ENCODE measurements at regions not wholly inside any gene's neighbourhood (a gene's known extent, or its start where the extent isn't known, plus 50 kb on each side); places are given as distances from the start of the nearest gene placed in this dataset.

DNA sequence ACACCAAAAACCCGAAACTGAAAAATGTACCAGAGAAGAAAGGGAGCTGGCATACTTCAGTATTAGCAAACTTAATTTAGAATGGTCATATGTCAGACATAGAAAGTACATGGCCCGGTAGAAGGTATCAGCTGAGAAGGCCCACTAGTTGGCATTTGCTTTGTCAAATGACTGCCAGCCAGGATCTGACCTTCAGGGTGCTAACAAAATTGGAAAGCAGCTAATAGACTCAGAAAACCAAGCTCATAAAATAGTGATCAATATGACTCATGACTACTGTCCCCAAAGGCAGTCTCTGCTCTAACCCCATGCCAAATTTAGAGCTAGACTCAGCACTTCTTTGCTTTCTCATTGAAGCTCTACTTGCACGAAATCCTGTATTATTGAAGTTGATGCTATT, 342.7 kb downstream of the PDGFC start:
- H3K4me1 ChIP-seq = no peaks in the 10 kb centered on the region
- no peaks in the 10 kb centered on the region for H3K27me3 ChIP-seq
- no peak overlapping the region for H3K27ac ChIP-seq (replicated peaks in 1 of 4)
- no peaks in the 10 kb centered on the region for H3K36me3 ChIP-seq
- H3K9me3 ChIP-seq = no peaks in the 10 kb centered on the region
- DNase-seq (ENCODE audit: extremely low spot score) = no peak
- no peak overlapping the region for H3K4me3 ChIP-seq
- intact Hi-C loops (cut with DNase I) = no loop called here
- WGBS = 79% methylated on average over 3 of the region's 3 CpGs
- TF ChIP-seq POLR2A (IDR thresholded peaks at IDR 0.05; ENCODE audit: low read depth) (no peak), EP300 (IDR thresholded peaks at IDR 0.05) (no peak), POLR2AphosphoS5 (IDR thresholded peaks at IDR 0.05) (no peak)
- TF ChIP-seq, protein P1, sequence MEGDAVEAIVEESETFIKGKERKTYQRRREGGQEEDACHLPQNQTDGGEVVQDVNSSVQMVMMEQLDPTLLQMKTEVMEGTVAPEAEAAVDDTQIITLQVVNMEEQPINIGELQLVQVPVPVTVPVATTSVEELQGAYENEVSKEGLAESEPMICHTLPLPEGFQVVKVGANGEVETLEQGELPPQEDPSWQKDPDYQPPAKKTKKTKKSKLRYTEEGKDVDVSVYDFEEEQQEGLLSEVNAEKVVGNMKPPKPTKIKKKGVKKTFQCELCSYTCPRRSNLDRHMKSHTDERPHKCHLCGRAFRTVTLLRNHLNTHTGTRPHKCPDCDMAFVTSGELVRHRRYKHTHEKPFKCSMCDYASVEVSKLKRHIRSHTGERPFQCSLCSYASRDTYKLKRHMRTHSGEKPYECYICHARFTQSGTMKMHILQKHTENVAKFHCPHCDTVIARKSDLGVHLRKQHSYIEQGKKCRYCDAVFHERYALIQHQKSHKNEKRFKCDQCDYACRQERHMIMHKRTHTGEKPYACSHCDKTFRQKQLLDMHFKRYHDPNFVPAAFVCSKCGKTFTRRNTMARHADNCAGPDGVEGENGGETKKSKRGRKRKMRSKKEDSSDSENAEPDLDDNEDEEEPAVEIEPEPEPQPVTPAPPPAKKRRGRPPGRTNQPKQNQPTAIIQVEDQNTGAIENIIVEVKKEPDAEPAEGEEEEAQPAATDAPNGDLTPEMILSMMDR (IDR thresholded peaks at IDR 0.05) = no peak

DNA sequence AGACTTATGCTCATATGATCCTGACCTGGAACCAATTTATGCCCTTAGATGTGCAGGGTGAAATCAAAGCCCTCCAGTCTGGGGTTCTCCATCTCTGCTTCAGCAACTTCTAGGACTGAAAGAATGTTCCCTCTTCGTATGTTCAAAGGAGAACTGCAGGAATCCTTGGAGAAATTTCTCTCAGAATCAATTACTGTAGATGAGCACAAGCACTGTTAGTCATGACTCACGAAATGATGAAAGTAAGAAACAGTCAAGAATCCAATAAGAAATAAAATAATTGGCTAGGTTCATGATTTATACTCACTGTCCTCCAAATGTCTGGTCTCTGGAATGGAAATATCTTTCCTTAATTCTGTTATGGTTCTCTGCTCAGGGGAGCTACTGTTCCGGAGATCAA, 348.2 kb downstream of the PDGFC start:
- H3K4me1 ChIP-seq = no peaks in the 10 kb centered on the region
- H3K27ac ChIP-seq (replicated peaks in 1 of 4) = no peak overlapping the region
- TF ChIP-seq, protein P1 (IDR thresholded peaks at IDR 0.05) = no peak
- intact Hi-C loops (cut with DNase I) = no loop called here
- DNase-seq (ENCODE audit: extremely low spot score) = no peak
- no peaks in the 10 kb centered on the region for H3K36me3 ChIP-seq
- H3K4me3 ChIP-seq = no peak overlapping the region
- no peaks in the 10 kb centered on the region for H3K9me3 ChIP-seq
- 82% methylated on average over 3 of the region's 3 CpGs for WGBS
- no peaks in the 10 kb centered on the region for H3K27me3 ChIP-seq

- no peak for TF ChIP-seq EP300 (IDR thresholded peaks at IDR 0.05)
- TF ChIP-seq, protein P1 (IDR thresholded peaks at IDR 0.05) = no peak
- TF ChIP-seq POLR2A (IDR thresholded peaks at IDR 0.05; ENCODE audit: low read depth) = no peak
- TF ChIP-seq POLR2AphosphoS5 (IDR thresholded peaks at IDR 0.05) = no peak
- 91% methylated on average over 1 of the region's 1 CpG for WGBS
- Histone ChIP-seq H3K9me3 (no peaks in the 10 kb centered on the region), H3K27me3 (no peaks in the 10 kb centered on the region), H3K4me1 (peaks cover 0 to 2% (median 0%) of the 10 kb centered on the region in 4 donors), H3K36me3 (no peaks in the 10 kb centered on the region), H3K27ac (replicated peaks in 1 of 4) (no peak overlapping the region), H3K4me3 (no peak overlapping the region)
- intact Hi-C loops (cut with DNase I) = no loop called here
- no peak for DNase-seq (ENCODE audit: extremely low spot score)
Measured at GRCh38 chr4:156620786-156621185, 350.8 kb downstream of the PDGFC start.

- no peak overlapping the region for H3K27ac ChIP-seq (replicated peaks in 1 of 4)
- DNase-seq (ENCODE audit: extremely low spot score) = no peak
- H3K4me1 ChIP-seq = peaks cover 0 to 11% (median 5%) of the 10 kb centered on the region in 4 donors
- no peaks in the 10 kb centered on the region for H3K27me3 ChIP-seq
- no peaks in the 10 kb centered on the region for H3K9me3 ChIP-seq
- TF ChIP-seq, protein P1 (IDR thresholded peaks at IDR 0.05) = no peak
- TF ChIP-seq EP300 (IDR thresholded peaks at IDR 0.05) (no peak), POLR2A (IDR thresholded peaks at IDR 0.05; ENCODE audit: low read depth) (no peak), POLR2AphosphoS5 (IDR thresholded peaks at IDR 0.05) (no peak)
- WGBS = 87% methylated on average over 3 of the region's 3 CpGs
- no peak overlapping the region for H3K4me3 ChIP-seq
- intact Hi-C loops (cut with DNase I) = no loop called here
- no peaks in the 10 kb centered on the region for H3K36me3 ChIP-seq
Measured at GRCh38 chr4:156619154-156619934, 352.3 kb downstream of the PDGFC start.

GRCh38 chr4:156615066-156615531, 356.5 kb downstream of the PDGFC start:
- TF ChIP-seq, protein P1 (IDR thresholded peaks at IDR 0.05) = no peak
- TF ChIP-seq POLR2AphosphoS5 (IDR thresholded peaks at IDR 0.05) = no peak
- no peak for TF ChIP-seq EP300 (IDR thresholded peaks at IDR 0.05)
- TF ChIP-seq POLR2A (IDR thresholded peaks at IDR 0.05; ENCODE audit: low read depth) = no peak
- Histone ChIP-seq H3K27me3 (no peaks in the 10 kb centered on the region), H3K9me3 (no peaks in the 10 kb centered on the region), H3K4me1 (peaks cover 0 to 14% (median 6%) of the 10 kb centered on the region in 4 donors), H3K4me3 (no peak overlapping the region), H3K27ac (replicated peaks in 1 of 4) (no peak overlapping the region), H3K36me3 (no peaks in the 10 kb centered on the region)
- DNase-seq (ENCODE audit: extremely low spot score) = no peak
- intact Hi-C loops (cut with DNase I) = no loop called here
- WGBS = 32% methylated on average over 2 of the region's 2 CpGs

All from esophagus muscularis mucosa (tissue), 4 donors.